HG03139 (cell line): ENCODE measurements at regions not wholly inside any gene's neighbourhood (a gene's known extent, or its start where the extent isn't known, plus 50 kb on each side); places are given as distances from the start of the nearest gene placed in this dataset.
"Not testable (repeated sequence)": the region's sequence is repeated elsewhere in the genome, so short reads cannot be mapped to it uniquely, and the experiment has no call there.

ENCODE experiments used
- ATAC-seq: cut with Tn5 transposase; IDR thresholded peaks from one replicate; pipeline ENCODE4 v1.9.1; 2021; ENCODE audit not compliant: unreplicated experiment

DNA sequence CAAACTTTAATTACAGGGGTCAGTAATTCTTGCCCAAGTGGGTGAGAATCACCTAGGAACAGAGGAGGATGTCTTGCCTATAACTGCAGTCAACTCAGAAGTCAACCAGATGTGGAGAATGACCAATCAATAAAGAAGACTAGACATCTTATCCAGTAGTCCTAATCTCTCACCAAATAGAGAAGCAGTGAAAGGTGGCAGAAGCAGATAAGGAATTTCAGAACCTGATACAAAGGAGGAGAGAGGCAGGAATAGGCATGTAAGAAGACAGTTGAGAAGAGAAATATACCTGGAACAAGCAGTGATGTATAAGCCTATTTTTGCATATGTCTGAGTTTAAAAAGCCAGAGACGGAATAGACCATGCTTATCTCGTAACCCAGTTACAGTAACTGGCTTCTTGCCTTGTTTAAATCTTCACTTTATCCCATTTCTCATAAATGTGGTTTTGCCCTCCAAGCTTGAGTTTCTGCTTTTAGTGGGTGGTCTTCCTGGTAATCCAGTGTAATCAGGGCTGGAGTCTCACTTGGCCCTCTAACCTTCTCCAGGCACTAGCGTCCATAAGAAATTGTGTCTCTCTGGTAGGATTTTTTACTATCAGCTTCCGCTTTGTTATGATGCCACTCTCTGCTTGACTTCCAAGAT, 401.0 kb downstream of the SUCLG1 start:
- no peak for ATAC-seq

DNA sequence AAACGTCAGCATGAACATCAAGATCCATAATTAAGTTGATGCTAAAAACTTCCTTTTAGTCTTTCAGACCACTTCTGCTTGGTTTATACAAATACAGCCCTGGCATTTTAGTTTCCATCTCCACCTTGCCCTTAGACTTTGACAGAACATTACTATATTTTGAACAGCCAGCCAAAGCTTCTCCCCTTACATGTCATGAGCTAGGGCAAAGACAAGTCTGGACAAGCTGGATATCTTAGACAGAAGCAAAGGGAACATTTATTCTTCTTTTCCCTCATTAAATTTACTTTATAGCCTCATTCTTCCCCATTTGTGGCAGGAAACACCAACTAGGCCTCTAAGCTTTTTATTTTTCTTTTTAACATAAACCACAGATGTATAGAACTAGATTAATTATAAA, 403.3 kb downstream of the SUCLG1 start:
- no peak for ATAC-seq

DNA sequence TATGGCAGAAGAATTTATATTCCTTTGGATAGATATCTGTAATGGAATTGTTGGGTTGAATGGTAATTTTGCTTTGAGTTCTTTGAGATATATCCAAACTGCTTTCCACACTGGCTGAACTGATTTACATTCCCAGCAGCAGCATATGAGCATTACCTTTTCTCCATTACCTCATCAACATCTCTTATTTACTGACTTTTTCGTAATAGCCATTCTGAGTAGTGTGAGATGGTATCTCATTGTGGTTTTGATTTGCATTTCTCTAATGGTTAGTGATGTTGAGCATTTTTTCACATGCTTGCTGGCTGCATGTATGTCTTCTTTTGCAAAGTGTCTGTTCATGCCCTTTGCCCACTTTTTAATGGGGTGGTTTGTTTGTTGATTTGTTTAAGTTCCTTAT, 404.5 kb downstream of the SUCLG1 start:
- ATAC-seq: not testable (repeated sequence)

GRCh38 chr2:84052913-84053312, 406.2 kb downstream of the SUCLG1 start:
- no peak for ATAC-seq

DNA sequence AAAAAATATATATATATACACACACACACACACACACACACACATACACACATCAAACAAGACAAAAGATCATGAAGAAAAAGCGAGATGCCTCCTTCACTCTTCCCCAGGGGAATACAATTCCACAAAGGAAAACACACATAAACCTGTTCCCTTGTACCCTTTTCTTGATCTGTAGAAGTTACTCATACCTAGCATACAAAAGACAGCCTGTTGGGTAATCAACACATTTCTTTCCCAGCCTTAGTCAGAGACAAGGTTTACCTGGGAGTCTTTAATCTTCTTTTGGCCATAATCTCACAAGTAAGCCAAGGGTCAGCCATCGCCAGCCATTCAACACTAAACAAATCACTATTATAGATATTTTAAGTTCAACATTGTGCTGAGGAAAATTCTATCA, 407.0 kb downstream of the SUCLG1 start:
- no peak for ATAC-seq

GRCh38 chr2:84048964-84049363, 410.1 kb downstream of the SUCLG1 start:
- no peak for ATAC-seq

DNA sequence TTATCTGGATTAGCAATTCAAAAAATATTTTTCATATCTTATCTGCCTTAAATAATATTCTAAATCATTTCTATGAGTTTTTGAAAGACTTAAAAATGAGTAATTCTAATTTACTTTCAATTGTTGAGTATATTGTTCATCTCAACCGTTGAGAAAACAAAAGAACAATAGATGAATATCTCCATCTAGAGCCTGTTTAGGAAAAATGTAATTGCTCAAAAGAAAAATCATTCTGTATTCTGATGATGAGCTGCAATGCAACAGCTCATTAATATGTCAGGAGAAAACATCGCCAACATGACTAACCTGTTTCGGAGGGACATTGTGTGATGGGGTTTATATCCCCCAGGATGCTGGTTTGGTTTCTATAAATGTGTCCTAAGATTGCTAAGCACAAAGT, 417.6 kb downstream of the SUCLG1 start:
- no peak for ATAC-seq

DNA sequence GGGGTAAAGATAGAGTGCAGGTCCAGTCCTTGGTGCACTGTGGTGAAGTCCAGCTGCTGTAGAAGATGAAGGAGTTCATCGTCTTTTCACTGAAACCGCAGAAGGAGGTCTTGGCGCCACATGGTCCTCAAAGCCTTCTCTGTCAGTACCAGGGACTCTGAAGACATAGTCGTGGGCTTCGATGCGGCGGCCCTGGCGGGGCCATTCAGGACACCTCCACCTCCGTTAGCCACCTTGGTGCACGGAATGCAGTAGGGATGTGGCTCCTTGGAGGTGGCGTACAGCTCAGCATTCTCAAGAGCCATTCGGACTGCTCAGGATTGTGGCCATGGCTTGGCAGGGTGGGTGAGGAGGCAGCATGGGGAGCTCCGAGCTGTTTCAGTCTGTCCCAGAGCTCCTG, 418.8 kb downstream of the SUCLG1 start:
- ATAC-seq: no peak

DNA sequence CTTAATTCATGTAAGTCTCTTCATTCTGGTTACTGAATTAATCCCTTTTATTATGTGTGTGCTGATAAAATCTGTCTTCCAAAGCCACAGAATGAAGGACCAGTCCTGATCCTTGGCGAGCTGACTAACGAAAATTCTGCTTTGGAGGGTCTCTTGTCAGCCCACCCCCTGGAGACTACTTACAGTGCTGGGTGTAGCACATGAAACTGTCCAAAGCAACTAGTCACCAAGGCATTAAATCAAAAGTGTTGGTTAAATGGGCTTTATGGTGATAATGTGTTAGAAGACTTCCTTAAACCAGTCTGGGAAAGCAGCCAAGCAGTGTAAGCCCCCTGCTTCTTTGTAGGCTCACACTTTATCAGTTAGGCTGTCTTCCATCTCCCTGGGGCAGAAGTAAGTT, 420.2 kb downstream of the SUCLG1 start:
- ATAC-seq: no peak

DNA sequence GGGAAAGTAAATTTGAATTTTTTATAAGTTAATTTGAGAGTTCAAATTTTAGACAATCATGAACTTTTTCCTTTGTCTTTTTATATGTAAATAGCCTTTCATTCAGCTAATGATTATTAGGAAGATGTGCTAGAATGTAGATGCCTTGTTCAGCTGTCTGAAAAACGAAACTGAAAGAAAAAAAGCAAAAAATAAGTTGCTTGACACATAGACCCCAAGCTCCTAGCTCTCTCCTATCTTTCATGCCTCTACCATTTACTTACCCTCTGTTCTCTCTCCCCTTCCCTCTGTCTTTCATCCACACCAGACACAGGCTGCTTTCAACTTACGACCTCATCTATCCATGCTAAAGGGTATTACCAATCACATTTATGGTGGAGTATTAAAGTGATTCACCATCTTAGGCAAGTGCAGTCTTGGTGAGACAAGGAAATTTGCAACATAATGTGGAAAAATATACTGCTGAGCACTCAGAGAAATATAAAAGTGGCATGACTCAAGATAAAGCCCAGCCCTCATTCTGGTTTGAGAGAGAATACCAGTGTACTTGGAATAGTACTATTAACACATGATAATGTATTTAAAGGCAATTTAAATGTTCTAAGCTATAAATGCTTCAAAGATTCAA, 425.6 kb downstream of the SUCLG1 start:
- ATAC-seq: no peak

GRCh38 chr2:84031312-84032050, 427.6 kb downstream of the SUCLG1 start:
- ATAC-seq: no peak

DNA sequence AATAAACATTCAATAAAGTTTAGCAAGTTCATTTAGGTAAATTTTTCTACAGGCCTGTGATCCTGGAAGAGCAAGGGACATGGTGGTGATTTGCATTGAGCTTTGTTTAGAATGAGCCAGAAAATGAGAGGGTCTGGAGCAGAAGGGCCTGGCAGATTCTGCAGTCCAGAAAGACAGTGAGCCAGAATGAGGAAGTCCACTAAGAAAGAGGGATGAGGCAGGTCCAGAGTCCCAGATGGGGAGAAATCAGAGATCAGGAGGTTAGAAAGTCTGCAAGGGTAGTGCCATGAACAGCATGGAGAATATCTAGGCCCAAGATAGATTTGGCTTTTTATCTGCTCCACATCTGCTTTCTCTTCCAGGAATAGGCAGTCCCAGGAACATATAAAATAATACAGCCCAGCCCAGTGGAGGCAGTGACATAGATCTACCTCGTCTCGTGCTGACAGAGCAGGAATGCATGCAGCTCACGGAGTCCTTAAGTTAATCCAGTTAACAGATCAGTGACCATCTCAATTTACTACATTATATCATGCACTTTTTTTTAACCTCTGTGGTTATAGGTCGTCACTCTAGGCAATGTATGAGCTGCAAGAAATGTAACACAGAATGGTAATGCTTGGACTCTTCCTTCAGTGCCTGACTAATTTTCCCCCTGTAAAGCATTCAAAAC, 429.0 kb downstream of the SUCLG1 start:
- no peak for ATAC-seq

DNA sequence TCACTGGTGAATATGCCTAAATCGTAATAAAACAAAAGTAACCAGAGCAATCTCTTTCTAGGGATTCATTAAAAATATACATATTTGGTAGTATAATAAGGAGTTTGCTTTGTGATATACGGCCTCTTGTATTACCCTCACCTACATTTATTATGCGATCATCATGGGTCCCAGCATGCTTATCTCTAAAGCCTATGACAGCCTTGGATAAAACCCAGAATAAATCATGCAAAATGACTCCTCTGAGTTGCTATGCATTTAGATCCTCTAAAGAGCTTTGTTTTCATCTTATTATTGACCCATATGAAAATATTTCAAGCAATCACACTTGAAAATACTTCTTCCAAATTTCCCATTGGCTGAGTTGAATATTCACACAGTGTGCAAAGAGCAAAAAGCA, 432.3 kb downstream of the SUCLG1 start:
- ATAC-seq: no peak

DNA sequence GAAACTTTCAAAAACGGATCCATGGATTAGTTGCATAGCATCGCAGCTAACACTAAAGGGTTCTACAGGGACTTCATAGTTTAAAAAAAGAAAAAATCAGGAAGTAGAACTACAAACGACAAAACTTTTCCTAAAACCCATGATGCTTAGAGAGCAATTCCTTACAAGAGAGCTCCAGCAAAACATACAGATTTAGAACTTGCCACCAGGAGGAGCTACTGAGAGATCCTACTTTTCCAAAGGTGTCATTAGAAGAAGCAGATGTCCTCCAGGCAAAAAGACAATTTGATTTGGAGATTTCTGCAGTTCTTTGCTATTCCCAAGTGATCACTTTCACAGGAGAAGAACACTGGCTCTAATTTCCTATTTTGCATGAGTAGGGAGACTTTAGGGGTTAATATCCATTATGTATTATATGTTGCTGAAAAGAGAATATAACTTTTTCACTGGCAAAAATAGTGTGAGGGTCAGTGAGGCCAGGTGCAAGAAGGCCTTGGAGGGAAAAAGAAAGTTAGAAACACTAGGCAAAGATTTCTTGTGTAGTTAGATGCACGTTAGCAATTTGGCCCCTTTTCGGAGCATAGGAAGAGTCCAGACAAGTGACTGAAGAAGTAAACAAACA, 436.2 kb downstream of the SUCLG1 start:
- ATAC-seq: no peak

- ATAC-seq: no peak
These were observed 442.1 kb downstream of the SUCLG1 start for GRCh38 chr2:84017010-84017409.

- ATAC-seq: no peak
These were observed 442.9 kb downstream of the SUCLG1 start for GRCh38 chr2:84016183-84016582.

GRCh38 chr2:83997889-83998288, 461.2 kb downstream of the SUCLG1 start:
- no peak for ATAC-seq

- ATAC-seq: no peak
These were observed 464.4 kb downstream of the SUCLG1 start for GRCh38 chr2:83994633-83995179.

GRCh38 chr2:83993873-83994632, 465.0 kb downstream of the SUCLG1 start:
- no peak for ATAC-seq

GRCh38 chr2:83991992-83992391, 467.1 kb downstream of the SUCLG1 start:
- no peak for ATAC-seq
